GM21576 (cell line): ENCODE measurements at regions not wholly inside any gene's neighbourhood (a gene's known extent, or its start where the extent isn't known, plus 50 kb on each side); places are given as distances from the start of the nearest gene placed in this dataset.

Source experiments
- ATAC-seq: cut with Tn5 transposase; IDR thresholded peaks from one replicate; pipeline ENCODE4 v1.9.1; 2021; ENCODE audit warnings: mild to moderate bottlenecking, moderate library complexity; ENCODE audit not compliant: unreplicated experiment

DNA sequence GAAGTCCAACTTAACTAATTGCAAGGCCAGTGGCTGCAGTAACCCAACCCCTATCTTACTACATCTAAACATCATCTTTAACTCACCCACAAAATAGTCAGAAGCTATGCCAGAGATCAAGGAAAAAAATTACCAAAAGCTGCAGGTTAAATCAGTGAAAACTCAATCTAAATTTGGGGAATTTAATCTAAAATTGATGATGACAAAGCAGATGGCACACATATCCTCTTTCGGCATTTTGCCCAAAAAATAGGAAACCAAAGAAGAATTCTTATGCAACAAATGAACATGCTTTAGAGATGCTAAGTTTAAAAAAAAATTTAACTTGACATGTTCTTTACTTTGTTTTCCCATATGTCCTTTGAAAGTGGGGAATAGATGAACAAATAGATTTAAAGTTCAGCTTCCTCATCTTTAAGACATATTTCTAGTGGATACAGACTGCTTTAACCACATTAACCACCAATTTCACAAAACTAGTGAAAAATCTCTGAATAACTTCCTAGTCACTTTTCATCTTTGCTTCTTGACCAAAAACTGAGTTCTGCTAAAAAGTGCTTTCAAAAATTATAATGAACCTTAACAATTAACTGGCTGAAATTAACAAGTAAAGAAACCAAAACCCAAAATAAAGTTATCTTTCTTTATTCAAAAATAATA, 74.3 kb upstream of the CCDC150 start:
- ATAC-seq: no peak

GRCh38 chr2:196565982-196566381, 73.5 kb upstream of the CCDC150 start:
- no peak for ATAC-seq

- no peak for ATAC-seq
These were observed 72.4 kb upstream of the CCDC150 start for GRCh38 chr2:196566961-196567666.

DNA sequence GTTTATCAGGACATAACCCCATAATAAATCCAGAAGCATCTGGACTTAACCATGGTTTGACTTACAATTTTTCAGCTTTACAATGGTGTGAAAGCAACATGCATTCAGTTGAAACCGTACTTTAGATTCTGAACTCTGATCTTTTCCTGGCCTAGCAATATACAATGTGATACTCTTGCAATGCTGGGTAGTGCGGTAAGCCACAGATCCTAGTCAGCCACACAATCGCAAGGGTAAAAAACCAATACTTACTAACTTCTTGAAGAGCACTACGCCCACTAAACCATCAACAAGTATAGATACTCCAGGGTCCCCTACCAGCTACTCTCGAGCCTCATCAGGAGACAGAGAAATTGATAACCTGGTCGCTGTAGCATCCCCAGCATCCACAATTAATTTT, 71.0 kb upstream of the CCDC150 start:
- ATAC-seq: no peak

DNA sequence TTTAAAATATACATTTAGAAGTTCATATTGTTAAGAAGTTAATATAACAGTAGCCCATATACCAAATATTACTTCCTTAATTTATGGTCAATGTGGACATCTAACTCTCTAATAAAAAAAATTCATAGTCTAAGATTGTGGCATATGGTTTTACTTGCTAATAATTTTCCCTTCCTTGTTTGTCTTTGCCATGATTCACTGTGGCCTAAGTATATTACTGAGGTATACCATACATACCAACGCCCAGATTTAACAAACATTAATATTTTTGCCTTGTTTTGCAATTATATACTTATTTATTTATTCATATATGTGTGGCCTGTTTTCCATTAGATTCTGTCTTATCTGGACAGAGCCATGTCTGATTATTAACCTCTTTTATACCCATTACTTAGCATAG, 54.6 kb upstream of the CCDC150 start:
- no peak for ATAC-seq

DNA sequence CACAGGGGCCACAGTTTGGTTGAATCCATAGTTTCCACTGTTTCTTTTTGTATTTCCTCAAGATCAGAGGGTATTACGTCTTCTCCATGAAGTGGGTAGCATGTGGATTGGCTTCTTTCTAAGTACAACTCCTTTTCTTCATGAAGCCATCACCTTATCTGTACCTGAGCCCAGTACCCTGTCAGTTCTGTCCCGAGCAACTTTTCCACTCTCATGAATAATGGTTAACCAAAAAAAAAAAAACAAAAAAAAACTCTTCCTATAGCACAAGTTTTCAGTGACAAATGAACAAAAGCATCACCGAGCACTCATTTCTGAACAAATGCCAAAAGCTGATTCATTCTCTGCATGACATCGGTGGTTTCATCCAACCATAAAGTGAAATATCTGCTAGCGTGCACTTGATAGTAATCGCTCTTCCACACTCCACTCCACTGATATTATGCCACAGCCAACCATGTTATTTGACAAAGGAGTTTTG, 53.0 kb upstream of the CCDC150 start:
- no peak for ATAC-seq

DNA sequence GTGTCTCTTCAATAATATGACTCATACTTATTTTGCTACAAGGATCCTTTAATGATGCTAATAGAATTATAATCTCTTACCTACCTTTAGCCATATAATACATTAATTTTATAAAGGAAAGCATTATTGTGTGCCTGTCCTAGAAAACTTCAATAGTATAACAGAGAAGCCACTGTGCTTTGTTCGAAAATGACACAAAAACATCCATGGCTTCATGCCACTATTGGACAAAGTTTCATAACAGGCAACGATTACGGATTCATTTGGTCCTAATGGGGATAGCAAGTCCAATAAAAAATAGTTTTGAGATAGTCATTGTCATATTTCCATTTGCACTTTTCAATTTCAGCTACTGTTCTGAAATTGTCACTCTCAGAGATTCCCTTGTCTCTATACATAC, 52.5 kb upstream of the CCDC150 start:
- ATAC-seq: no peak

DNA sequence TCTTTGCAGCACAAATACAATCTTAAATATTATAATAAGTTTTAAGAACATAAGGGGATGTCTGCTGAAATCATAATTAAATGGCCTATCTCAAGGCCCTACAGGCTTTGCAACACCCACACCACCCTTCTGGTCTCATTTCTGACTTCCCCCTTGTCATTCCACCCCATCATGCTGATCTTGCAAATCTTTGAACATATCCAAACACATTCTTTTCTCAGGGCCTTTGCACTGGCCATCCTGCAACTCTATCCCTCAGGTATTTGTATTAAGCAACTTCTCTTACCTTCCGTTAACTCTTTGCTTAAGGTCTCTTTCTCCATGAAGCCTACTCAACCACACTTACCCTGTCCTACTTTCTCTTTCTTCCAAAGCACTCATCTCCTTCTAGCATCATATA, 51.8 kb upstream of the CCDC150 start:
- no peak for ATAC-seq

GRCh38 chr2:196589419-196589818, 50.1 kb upstream of the CCDC150 start:
- no peak for ATAC-seq
